Endometrial microvascular endothelial cells (primary cell): ENCODE measurements at regions not wholly inside any gene's neighbourhood (a gene's known extent, or its start where the extent isn't known, plus 50 kb on each side); places are given as distances from the start of the nearest gene placed in this dataset.

Experiments used
- in situ Hi-C: cut with HindIII; loops from 2 replicates; pipeline ENCODE4 v1.10.0; 2017; ENCODE audit warnings: low sequenced_read_pairs, low pct_unique_long_range_greater_than_20kb; ENCODE audit errors: inconsistent ontology term

GRCh38 chrX:69088171-69088938 is 76.9 kb downstream of the PJA1 start:
- in situ Hi-C loops = no loop called here

- in situ Hi-C loops = no loop called here
Measured at GRCh38 chrX:69085826-69086225, 79.4 kb downstream of the PJA1 start.

GRCh38 chrX:69085151-69085550 is 80.1 kb downstream of the PJA1 start:
- in situ Hi-C loops = no loop called here

GRCh38 chrX:69083801-69084200 is 81.5 kb downstream of the PJA1 start:
- in situ Hi-C loops = no loop called here

GRCh38 chrX:69083361-69083760 is 81.9 kb downstream of the PJA1 start:
- in situ Hi-C loops = no loop called here

- in situ Hi-C loops = no loop called here
Measured at GRCh38 chrX:69082753-69083150, 82.5 kb downstream of the PJA1 start.

GRCh38 chrX:69082055-69082752 is 83.0 kb downstream of the PJA1 start:
- in situ Hi-C loops = no loop called here

GRCh38 chrX:69080855-69081465 is 84.3 kb downstream of the PJA1 start:
- in situ Hi-C loops = no loop called here

GRCh38 chrX:69079268-69079667 is 86.0 kb downstream of the PJA1 start:
- in situ Hi-C loops = no loop called here

- in situ Hi-C loops = no loop called here
Measured at GRCh38 chrX:69077895-69078455, 87.3 kb downstream of the PJA1 start.

GRCh38 chrX:69076088-69076487 is 89.2 kb downstream of the PJA1 start:
- in situ Hi-C loops = no loop called here

GRCh38 chrX:69074726-69075125 is 90.5 kb downstream of the PJA1 start:
- in situ Hi-C loops = no loop called here

GRCh38 chrX:69073721-69074120 is 91.5 kb downstream of the PJA1 start:
- in situ Hi-C loops = no loop called here

- in situ Hi-C loops = no loop called here
Measured at GRCh38 chrX:69073241-69073640, 92.0 kb downstream of the PJA1 start.

- in situ Hi-C loops = no loop called here
Measured at GRCh38 chrX:69072486-69073006, 92.7 kb downstream of the PJA1 start.

- in situ Hi-C loops = no loop called here
Measured at GRCh38 chrX:69070949-69071650, 94.2 kb downstream of the PJA1 start.

GRCh38 chrX:69069876-69070275 is 95.4 kb downstream of the PJA1 start:
- in situ Hi-C loops = no loop called here

- in situ Hi-C loops = no loop called here
Measured at GRCh38 chrX:69069086-69069445, 96.2 kb downstream of the PJA1 start.
